ENCODE measurements at regions not wholly inside any gene's neighbourhood (a gene's known extent, or its start where the extent isn't known, plus 50 kb on each side); places are given as distances from the start of the nearest gene placed in this dataset.
"Not testable (repeated sequence)": the region's sequence is repeated elsewhere in the genome, so short reads cannot be mapped to it uniquely, and the experiment has no call there.

DNA sequence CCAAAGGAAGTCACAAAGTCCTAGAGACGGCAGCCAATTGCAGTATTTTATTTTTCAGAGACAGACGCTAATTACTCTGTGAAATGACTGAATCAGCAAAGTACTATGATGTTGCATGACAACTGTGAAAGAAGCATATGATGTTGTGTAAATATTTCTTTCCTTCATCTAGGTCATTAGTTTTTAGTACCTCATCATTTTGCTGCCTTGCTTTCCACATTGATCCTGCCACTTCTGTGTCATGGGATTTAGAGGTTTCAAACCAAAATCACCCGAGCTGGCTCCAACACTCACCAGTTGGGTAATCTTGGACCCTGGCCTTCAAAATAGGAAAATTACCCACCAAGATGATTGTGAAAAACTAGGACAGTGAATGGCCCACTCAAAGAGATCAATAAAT is 585.2 kb downstream of the ACTL7B start:
- DNase-seq: no peak

- DNase-seq: no peak
These were observed 585.7 kb downstream of the ACTL7B start for GRCh38 chr9:108270051-108270450.

DNA sequence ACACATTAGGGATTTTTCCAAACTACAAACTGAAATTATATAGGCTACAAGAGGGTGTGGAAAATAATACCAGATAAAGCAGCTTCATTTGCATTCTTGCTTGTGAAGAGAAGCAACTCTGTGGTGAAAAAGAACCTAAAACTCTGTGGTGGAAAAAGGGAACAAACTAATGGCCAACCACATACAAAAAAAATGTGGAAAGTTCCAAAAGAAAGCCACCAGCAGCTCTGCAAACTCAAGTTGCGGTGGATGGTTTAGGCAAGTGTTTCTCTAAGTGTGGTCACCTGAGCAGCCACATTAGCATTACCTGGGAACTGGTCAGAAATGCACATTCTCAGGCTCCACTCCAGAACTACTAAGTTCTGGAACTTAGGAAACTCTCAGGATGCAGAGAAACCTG is 586.4 kb downstream of the ACTL7B start:
- DNase-seq: no peak

DNA sequence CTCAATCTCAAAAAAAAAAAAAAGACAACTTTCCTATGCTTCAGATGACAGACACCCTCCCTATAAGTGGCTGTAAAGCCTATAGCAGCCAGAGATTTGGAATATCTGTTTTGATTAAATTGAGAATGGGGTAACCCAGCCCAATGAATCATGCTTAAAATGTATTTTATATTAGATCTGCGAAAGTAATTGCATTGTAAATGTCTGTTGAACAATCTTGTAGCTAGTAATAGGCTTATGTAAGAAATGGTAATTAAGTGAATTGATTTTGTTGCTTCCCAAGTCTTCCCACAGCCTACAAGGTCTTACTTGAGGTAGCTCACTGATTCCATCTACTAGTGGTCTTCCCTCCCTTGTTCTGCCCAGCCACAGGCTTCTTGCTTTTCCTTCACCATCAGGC is 590.7 kb downstream of the ACTL7B start:
- no peak for DNase-seq

DNA sequence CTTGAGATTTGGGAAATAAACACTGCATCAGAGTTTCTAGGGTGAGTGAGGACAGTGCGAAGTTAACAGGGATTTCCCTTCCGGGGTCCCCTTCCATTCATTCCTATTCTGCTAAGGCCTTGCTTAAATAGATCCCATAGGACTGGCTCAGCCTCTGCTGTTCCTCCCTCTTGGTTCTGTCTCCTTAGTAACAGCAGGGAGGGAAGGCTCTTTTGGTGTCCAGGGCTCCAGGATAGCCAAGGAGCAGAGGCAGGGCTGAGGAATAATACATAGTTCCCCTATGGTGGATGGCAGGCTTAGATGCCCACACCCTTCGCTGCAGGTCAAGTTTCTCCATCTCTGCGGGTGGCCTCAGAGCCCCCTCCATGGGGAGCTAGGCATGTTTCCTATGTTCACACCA is 591.7 kb downstream of the ACTL7B start:
- no peak for DNase-seq

DNA sequence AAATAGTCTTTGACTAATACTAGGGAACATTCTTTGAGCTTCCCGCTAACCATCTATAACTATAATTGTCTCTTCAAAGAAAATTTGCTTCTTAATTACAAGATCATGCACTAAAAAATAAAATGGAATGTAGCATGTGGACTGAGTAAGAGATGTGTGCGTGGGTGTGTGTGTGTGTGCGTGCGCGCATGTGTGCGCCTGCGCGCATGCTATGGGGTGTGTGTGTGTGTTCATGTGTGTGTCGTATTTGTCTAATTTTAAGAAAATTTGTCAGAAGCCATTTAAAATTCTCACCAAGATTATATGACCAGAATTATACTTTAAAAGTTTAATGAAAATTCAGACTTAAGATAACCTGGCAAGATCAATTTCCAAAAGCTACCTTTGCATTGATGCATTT is 593.0 kb downstream of the ACTL7B start:
- no peak for DNase-seq

DNA sequence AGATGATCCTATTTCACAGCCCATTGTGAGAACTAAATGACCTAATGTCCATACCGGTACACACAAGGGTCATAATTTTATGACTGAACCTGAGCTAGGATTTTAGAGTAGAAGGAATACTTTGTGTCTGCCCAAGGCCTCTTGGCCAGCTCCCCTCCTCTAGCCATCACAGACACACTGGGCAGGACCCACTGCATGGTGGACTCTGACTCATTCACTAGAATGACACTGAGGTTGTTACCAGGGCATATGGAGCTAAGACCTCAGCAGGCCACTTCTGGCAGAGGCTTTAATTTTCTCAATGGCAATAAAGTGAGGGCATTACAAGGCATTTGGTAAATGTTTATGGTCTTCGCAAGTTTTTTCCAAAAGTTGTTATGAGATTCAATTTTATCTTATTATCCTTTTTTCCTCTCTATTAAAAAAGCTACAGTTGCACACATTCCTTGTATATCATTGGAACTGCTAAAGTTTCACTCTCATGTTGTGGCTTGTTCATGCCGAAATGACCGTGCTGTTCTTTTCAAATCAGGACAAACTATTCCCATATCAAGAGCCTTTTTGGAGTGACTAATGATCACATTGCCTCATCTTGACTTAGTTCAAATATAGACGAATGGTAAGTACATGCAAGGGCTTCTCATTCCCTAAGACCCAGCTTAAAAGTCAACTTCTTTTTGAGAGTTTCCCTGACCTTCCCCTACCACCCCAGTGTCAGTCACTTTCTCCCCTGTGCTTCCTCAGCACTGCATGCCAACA is 595.7 kb downstream of the ACTL7B start:
- no peak for DNase-seq

DNA sequence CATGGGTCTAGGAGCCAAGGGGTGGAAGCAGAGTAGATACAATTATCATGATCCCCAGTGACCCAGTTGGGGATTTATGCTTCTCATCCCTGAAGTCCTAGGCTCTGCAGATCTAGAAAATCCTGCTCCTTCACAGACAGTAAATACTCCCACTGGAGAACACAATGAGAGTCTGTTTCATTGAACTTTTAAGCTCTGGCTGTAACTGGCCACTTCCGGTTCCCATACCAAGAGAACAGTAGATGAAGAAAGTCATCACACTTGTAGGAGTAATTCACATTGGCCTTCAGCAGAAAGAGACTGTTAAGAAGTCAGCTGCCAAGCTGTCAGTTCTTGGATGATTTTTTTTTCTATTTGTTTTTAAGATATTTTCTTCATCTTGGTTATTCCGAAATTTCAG is 597.1 kb downstream of the ACTL7B start:
- no peak for DNase-seq

DNA sequence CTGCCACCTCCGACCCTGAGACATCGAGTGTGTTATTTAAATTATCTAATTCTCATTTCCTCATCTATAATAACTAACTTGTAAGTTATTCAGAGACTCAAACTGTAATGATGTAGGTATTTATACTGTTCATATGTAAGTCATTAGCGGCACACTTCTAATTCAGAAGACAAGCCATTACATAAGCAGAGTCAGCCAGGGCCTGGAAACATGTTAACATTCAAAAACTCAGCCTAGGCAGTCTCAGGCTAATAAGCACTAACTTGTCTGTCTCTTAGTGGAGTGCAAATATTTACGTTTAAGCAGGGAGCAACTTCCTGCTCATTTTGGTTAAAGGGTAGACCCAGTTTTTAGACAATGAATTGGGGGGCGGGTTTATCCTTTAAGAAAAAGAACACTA is 598.4 kb downstream of the ACTL7B start:
- DNase-seq: no peak

- no peak for DNase-seq
These were observed 601.5 kb downstream of the ACTL7B start for GRCh38 chr9:108254236-108254635.

GRCh38 chr9:108247391-108247790 is 608.4 kb downstream of the ACTL7B start:
- not testable (repeated sequence) for DNase-seq

DNA sequence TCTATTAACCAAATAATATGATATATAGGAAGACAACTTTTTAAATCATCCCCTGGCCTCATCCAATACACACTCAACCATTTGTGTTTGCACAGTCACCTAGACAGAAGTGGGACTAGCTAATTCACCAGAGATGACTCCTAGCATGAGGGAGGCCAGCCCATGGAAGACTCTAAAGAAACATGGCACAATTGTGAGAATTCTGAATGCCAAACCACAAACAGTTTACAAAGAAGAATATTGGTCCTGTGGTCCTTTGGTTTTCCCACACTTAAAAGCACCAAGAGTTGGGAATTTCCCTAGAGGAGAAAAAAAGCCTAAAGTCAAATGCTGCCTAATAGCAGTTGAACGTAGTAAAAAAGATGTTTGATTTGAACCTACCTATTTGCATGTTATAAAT is 609.9 kb downstream of the ACTL7B start:
- DNase-seq: no peak

DNA sequence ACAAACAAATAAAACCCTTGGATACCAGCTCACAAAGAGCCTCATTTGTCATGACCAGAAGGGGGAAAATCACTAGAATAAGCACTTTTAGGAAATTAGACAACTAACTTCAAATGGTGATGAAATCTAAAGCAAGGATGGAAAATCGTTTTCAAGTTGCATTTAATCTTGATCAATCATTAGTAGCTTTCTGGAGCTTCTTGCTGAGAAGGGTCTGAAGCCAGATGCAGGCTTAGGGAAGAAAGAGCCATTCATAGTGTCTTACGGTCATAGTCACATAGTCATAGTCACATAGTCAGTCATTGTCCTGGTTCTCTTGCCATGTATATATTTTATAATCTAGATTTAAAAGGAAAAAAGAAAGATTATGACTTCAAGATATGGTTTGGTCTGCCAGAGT is 610.5 kb downstream of the ACTL7B start:
- no peak for DNase-seq

GRCh38 chr9:108244686-108245085 is 611.1 kb downstream of the ACTL7B start:
- no peak for DNase-seq

DNA sequence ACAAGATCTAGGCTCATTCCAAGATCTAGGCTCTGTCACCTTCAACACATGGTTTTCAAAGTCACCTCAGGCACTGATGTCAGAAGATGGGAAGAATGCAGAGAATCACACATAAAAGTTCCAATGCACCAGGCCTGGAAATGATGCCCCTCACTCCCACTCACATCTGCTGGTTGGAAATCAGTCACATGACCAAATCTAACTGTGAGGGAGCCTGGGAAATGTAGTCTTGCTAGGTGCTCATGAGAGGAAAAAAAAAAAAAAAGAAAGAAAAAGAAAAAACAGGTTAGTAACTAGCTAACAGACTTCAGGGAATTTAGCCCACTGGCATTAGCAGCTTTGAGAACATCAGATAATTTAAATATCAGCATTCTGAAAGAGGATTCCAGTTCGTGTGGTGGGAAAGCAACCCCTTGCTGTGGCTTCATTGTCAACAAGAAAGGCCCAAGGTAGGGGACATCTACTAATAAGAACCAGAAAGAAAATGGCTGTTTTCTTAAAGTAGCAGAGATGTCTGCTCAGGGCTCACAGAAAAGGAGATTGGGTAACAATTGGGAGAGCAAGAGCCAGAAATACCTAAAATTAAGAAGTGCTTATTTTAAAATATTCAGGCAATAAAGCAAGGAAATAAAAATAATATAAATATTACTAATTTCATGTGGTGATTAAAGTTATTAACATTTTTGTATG is 614.3 kb downstream of the ACTL7B start:
- no peak for DNase-seq

DNA sequence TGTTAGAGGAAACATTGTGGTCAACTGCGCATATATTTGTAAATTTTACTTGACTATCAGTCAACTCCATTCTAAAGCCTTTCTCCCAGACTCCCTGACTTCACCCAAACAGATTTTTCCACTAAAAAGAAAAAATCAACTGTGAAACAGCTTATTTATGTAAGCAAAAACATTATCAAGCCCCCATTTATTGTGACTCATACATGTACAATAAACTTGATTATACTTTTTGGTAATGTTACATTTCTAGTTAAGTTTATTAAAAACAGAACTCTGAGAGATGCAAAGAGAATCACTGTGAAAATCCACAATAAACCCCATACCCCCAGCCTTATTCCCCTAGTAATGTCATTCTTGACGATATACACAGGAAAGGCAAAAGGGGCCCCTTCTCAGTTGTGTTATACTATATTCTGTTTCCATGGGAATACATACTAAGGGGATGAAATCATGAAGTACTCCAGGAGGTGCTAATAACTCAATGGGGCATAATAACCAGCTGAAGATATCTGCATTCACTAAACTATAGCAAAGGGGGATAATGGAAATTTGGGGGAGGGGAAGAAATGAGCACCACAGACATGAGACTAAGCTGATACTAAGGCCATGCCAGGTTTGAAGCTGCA is 616.0 kb downstream of the ACTL7B start:
- DNase-seq: no peak

GRCh38 chr9:108235609-108236008 is 620.2 kb downstream of the ACTL7B start:
- no peak for DNase-seq

DNA sequence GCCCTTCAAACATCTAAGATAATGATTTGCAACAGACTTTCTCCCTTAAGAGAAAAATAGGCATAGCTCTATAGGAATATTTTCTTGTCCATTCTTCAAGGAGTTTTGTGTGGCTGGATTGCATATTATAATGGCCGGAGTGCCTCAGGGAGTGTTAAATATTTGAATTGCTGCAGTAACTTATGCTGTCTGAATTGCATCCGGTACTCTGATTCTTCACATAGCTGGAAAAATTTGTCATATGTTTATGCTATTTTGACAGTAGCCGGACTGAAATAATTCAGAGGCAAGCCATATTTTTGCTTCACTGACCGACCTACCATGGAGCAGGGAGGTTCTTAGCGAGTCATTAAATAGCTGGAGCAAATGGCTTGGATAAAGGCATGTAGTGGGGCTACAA is 621.0 kb downstream of the ACTL7B start:
- no peak for DNase-seq

DNA sequence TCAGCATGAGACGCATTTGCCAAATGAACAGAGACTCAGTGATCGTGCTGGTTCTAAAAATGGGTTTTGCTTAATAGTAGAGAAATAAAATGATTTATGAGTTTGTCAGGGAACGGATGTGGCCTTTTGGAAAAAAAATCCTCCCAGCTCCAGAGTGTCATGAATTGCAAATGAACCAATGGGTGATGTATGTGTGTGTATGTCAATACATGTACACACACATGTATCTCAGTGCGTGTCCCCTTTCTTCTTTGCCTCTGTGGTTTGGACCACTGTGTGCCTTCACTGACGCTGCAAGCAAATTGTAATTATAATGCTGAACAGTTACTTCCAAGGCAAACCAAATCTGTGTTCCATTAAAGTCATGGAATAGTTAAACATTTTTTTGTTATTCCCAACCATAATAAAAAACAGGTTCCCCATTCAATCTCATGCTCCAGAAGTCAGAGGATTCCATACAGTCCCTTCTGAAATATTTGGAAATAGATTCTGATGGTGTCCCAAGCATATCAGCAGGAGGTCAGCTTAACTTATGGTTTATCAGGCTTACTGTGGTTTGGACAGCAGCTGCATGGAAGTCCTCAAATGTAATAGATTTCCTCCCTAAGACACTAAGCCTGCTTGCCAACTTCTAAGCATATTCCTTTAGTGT is 630.5 kb downstream of the ACTL7B start:
- no peak for DNase-seq

DNA sequence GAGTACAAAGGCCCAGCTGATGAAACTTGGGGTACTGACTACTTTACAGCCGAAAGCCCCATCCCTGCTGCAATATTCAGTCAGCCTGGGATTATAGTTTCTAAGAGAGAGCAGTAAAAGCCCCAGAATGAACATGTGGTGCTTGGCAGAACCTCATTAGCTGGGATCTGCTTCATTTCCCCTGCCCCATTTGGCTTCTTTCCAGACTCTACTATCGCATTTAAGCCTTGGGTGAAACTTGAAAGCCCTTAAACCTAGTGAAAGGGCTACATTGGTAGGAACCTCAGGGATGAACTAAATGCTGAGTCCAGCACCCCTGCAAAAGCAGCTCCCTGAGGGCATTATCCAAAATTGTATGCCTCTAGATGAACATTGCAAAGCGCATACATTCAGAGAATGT is 631.1 kb downstream of the ACTL7B start:
- DNase-seq: no peak

DNA sequence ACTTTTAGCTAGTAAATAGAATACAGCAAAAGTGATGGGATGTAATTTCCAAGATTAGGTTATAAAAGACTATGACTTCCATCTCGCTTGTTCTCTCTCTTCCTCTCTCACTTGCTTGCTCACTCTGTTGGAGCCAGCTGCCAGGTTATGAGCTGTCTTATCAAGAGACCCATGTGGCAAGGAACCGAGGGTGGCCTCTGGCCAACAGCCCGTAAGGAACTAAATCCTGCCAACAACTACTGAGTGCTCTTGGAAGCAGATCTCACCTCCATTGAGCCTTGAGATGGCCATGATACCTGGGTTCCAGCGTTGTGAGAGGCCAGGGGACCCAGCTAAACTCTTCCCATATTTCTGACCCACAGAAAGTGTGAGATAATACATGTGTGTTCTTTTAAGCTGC is 636.1 kb downstream of the ACTL7B start:
- no peak for DNase-seq

DNA sequence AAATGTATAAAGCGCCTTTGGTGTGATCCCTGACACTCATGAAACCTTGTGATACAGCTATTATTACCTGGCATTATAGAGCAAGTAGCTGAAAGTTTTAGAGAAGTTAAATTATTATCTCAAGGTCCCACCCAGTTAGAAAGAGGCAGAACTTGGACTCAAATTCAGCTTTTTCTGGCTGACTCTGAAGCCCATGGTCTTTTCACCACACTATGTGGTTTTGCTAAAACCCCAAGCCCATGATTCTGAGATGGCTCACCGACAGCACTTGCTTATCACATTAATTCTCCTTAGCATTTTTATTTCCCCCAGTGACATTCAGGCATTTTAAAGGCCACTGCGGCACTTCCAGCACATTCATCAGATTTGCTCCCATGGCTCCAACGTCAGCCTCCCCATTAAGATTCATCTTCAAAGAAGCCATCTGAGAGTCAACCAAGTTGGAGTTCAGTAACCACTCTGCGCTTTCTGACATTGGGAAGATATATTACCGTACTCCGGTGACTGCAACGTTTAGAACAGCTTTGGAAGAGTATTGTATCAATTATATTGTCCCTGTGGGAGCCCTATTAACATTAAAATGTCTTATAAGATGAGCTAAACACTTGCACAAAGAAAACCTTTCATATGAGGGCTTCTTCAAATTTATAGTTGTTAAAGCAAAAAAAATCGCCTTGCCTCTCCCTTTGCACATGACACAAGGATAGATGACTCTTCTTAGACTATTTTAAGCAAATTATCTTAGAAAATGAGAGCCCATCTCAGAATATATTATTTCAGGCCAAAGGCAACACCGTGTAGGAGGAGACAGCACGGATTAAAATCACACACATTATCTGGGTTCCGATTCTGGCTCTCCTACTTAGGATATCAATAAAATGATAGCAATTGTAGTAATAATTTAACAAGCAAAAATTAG is 638.1 kb downstream of the ACTL7B start:
- no peak for DNase-seq

DNA sequence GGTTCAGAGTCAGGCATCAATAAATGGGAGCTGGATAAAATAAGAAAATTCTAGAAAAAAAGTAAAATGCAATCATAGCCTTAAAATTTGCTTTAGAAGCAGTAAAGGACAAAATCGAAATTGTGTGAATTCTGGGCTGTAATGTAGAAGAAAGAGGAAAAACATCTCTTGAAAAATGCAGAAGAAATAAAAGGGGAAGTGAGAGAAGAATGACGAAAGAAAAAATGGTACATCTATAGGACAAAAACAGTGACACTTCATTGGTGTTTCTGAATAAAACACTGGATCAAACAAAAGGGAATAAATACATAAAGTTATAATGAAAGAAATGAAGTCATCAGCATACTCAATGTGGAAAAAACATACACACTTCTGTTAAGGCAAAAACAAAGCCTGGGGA is 642.3 kb downstream of the ACTL7B start:
- DNase-seq: no peak

Measured in DMS79 (cell line).